Mesenchymal stem cell (in vitro differentiated cells and primary cell): ENCODE measurements at regions not wholly inside any gene's neighbourhood (a gene's known extent, or its start where the extent isn't known, plus 50 kb on each side); places are given as distances from the start of the nearest gene placed in this dataset.

ENCODE experiments used
- DNase-seq: peaks from one replicate; pipeline ENCODE4 v3.0.0-alpha.2; 2013
- H2AFZ ChIP-seq: one replicate; pipeline ENCODE4 v1.6.1; 2013; ENCODE audit warnings: low read depth, mild to moderate bottlenecking, control low read depth, inconsistent platforms, low read length, moderate library complexity
- H2AK5ac ChIP-seq: 2 replicates; pipeline ENCODE4 v1.6.1; 2013; ENCODE audit warnings: low read length, moderate library complexity, mild to moderate bottlenecking, inconsistent platforms; ENCODE audit not compliant: severe bottlenecking
- H2BK120ac ChIP-seq: one replicate; pipeline ENCODE4 v1.6.1; 2013; ENCODE audit warnings: low read depth, mild to moderate bottlenecking, inconsistent platforms, low read length, moderate library complexity
- H2BK12ac ChIP-seq, 2 experiments: one replicate each; pipeline ENCODE4 v1.6.1; 2013; ENCODE audit warnings: inconsistent platforms in 2 of 2, low read length in 2 of 2, mild to moderate bottlenecking in 2 of 2, moderate library complexity in 2 of 2, control low read depth in 1 of 2
- H2BK15ac ChIP-seq: one replicate; pipeline ENCODE4 v1.6.1; 2013; ENCODE audit warnings: mild to moderate bottlenecking, low read depth, inconsistent platforms; ENCODE audit not compliant: poor library complexity, severe bottlenecking
- H2BK5ac ChIP-seq: 2 replicates; pipeline ENCODE4 v1.6.1; 2013; ENCODE audit warnings: low read depth, mild to moderate bottlenecking, low read length, control low read depth, inconsistent platforms; ENCODE audit not compliant: poor library complexity, severe bottlenecking
- H3K14ac ChIP-seq, 2 experiments: one replicate each; pipeline ENCODE4 v1.6.1; 2013; ENCODE audit warnings: inconsistent platforms in 2 of 2, low read length in 2 of 2, control low read depth in 1 of 2, mild to moderate bottlenecking in 1 of 2, moderate library complexity in 1 of 2
- H3K18ac ChIP-seq, 2 experiments: one replicate each; pipeline ENCODE4 v1.6.1; 2013; ENCODE audit warnings: inconsistent platforms in 2 of 2, low read length in 2 of 2, control low read depth in 1 of 2, low read depth in 1 of 2, mild to moderate bottlenecking in 1 of 2
- H3K23ac ChIP-seq, 2 experiments: one replicate each; pipeline ENCODE4 v1.6.1; 2013; ENCODE audit warnings: inconsistent platforms in 2 of 2, low read length in 2 of 2, mild to moderate bottlenecking in 2 of 2, moderate library complexity in 2 of 2, control low read depth in 1 of 2
- H3K27ac ChIP-seq: 2 replicates; pipeline ENCODE4 v1.5.1; 2013; ENCODE audit warnings: mild to moderate bottlenecking, moderate library complexity, low read length, control low read depth, inconsistent platforms; ENCODE audit not compliant: poor library complexity, severe bottlenecking
- H3K27me3 ChIP-seq, 2 experiments: 2 replicates each; pipeline versions ENCODE4 v1.6.1 to v1.7.0; 2013; ENCODE audit warnings: low read length in 2 of 2, mild to moderate bottlenecking in 2 of 2, moderate library complexity in 2 of 2, control low read depth in 1 of 2, inconsistent platforms in 1 of 2; ENCODE audit not compliant: control insufficient read depth in 1 of 2, insufficient read depth in 1 of 2
- H3K36me3 ChIP-seq, 2 experiments: 2 replicates each; pipeline versions ENCODE4 v1.6.1 to v1.7.0; 2013; ENCODE audit warnings: low read length in 2 of 2, control low read depth in 1 of 2, inconsistent platforms in 1 of 2, low read depth in 1 of 2, mild to moderate bottlenecking in 1 of 2; ENCODE audit not compliant: insufficient read depth in 2 of 2, control insufficient read depth in 1 of 2
- H3K4ac ChIP-seq, 2 experiments: one replicate each; pipeline ENCODE4 v1.6.1; 2013; ENCODE audit warnings: inconsistent platforms in 2 of 2, low read length in 2 of 2, mild to moderate bottlenecking in 2 of 2, moderate library complexity in 2 of 2, control low read depth in 1 of 2, low read depth in 1 of 2
- H3K4me1 ChIP-seq: 2 replicates; pipeline ENCODE4 v1.6.1; 2013; ENCODE audit warnings: low read depth, low read length, control low read depth; ENCODE audit not compliant: control insufficient read depth, insufficient read depth
- H3K4me2 ChIP-seq: 2 replicates; pipeline ENCODE4 v1.6.1; 2013; ENCODE audit warnings: low read length, mild to moderate bottlenecking, inconsistent platforms; ENCODE audit not compliant: poor library complexity, severe bottlenecking
- H3K4me3 ChIP-seq, 2 experiments: 2 replicates each; pipeline versions ENCODE4 v1.5.1 to v1.7.0; 2013; ENCODE audit warnings: low read length in 2 of 2, mild to moderate bottlenecking in 2 of 2, control low read depth in 1 of 2, low read depth in 1 of 2; ENCODE audit not compliant: insufficient read depth in 1 of 2
- H3K79me1 ChIP-seq: replicated peaks from 2 replicates; pipeline ENCODE4 v1.6.1; 2013; ENCODE audit warnings: mild to moderate bottlenecking, control low read depth, low read length, inconsistent platforms; ENCODE audit not compliant: poor library complexity, severe bottlenecking
- H3K9ac ChIP-seq: 2 replicates; pipeline ENCODE4 v1.7.0; 2013; ENCODE audit warnings: mild to moderate bottlenecking, low read length, moderate library complexity
- H3K9me3 ChIP-seq: 2 replicates; pipeline ENCODE4 v1.7.0; 2013; ENCODE audit warnings: mild to moderate bottlenecking, low read length; ENCODE audit not compliant: control insufficient read depth
- H4K8ac ChIP-seq: one replicate; pipeline ENCODE4 v1.6.1; 2013; ENCODE audit warnings: inconsistent platforms, mild to moderate bottlenecking, low read length, moderate library complexity
- H4K91ac ChIP-seq: one replicate; pipeline ENCODE4 v1.6.1; 2013; ENCODE audit warnings: mild to moderate bottlenecking, low read length, inconsistent platforms
- WGBS: methylation state at CpG from one replicate; pipeline ENCODE4 v1.1.7; 2013; ENCODE audit warnings: mixed read lengths; 5-methylcytosine and 5-hydroxymethylcytosine counted together

- H4K8ac ChIP-seq = peak overlapping the region; percentile 47
- H2BK15ac ChIP-seq = peak overlapping the region; percentile 55
- peak overlapping the region; percentile 80 for H2AK5ac ChIP-seq
- no peaks in the 10 kb centered on the region for H3K27me3 ChIP-seq
- H3K14ac ChIP-seq = peak overlapping the region in 1 of 2 experiments; percentile 63
- DNase-seq = peak; percentile 95
- H2BK120ac ChIP-seq = peak overlapping the region; percentile 68
- no peak overlapping the region for H3K4me3 ChIP-seq
- no peaks in the 10 kb centered on the region for H3K36me3 ChIP-seq
- H3K18ac ChIP-seq = peak overlapping the region; percentile 23 to 97
- H3K27ac ChIP-seq = peak overlapping the region; percentile 58
- H3K9me3 ChIP-seq = no peaks in the 10 kb centered on the region
- no peak overlapping the region for H2BK5ac ChIP-seq
- no peak overlapping the region for H3K23ac ChIP-seq
- 20% methylated on average over 7 of the region's 8 CpGs for WGBS
- peak overlapping the region; percentile 60 to 90 for H2BK12ac ChIP-seq
- no peaks in the 10 kb centered on the region for H3K79me1 ChIP-seq
- H3K4me2 ChIP-seq = no peak overlapping the region
- H3K4ac ChIP-seq = peak overlapping the region; percentile 16 to 93
- peak overlapping the region; percentile 74 for H4K91ac ChIP-seq
- peak overlapping the region; percentile 79 for H3K9ac ChIP-seq
- no peak overlapping the region for H2AFZ ChIP-seq
- H3K4me1 ChIP-seq = peaks cover 6% of the 10 kb centered on the region
Observed at GRCh38 chr5:173781816-173782670, 106.1 kb upstream of the CPEB4 start.

DNA sequence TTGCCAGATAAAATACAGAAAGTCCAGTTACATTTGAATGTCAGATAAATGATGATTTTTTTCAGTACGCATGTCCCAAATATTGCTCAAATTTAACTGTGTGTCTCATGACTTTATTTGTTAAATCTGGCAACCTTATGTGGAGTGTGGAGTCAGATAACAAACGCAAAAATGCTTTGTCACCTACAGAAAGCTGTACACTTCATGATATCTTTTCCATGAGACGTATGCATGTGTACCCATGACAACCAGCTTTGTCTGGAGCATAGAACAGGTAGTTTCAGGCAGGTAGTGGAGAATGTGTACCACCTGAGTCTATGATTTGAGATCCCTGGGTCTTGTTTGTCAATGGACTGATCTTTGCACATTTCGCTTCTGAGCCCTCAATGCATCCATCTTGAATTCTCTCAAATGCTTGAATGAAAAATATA is 105.5 kb upstream of the CPEB4 start:
- Histone ChIP-seq H3K79me1 (no peaks in the 10 kb centered on the region), H3K4ac (peak overlapping the region in 1 of 2 experiments; percentile 75), H3K9ac (peak overlapping the region; percentile 79), H2BK5ac (no peak overlapping the region), H3K27ac (no peak overlapping the region), H3K36me3 (no peaks in the 10 kb centered on the region), H3K9me3 (no peaks in the 10 kb centered on the region), H3K14ac (no peak overlapping the region), H2BK15ac (no peak overlapping the region), H3K4me1 (peaks cover 6% of the 10 kb centered on the region), H4K91ac (no peak overlapping the region), H3K23ac (no peak overlapping the region), H3K4me3 (no peak overlapping the region), H3K27me3 (no peaks in the 10 kb centered on the region), H4K8ac (peak overlapping the region; percentile 10), H3K18ac (peak overlapping the region; percentile 7 to 88), H3K4me2 (no peak overlapping the region), H2AK5ac (peak overlapping the region; percentile 57), H2BK12ac (peak overlapping the region; percentile 22 to 75), H2BK120ac (no peak overlapping the region), H2AFZ (no peak overlapping the region)
- WGBS = 87% methylated on average over 3 of the region's 4 CpGs
- no peak for DNase-seq

DNA sequence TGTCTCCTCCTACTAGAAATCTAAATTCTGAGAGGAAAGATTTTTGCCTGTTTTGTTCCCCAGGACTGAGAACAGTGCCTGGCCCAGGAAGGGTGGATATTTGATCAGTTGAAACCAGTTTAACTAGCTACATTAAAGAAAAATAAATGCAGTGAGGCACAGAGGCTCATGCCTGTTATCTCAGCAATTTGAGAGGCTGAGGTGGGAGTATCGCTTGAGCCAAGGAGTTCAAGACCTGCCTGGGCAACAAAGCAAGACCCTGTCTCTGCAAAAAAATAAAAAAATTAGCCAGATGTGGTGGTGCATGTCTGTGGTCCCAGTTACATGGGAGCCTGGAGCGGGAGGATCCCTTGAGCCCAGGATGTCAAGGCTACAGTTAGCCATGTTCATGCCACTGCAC is 104.8 kb upstream of the CPEB4 start:
- Histone ChIP-seq H3K79me1 (no peaks in the 10 kb centered on the region), H4K91ac (no peak overlapping the region), H3K18ac (peak overlapping the region in 1 of 2 experiments; percentile 48), H2BK5ac (no peak overlapping the region), H2AFZ (no peak overlapping the region), H4K8ac (no peak overlapping the region), H3K9ac (no peak overlapping the region), H2AK5ac (no peak overlapping the region), H3K36me3 (no peaks in the 10 kb centered on the region), H3K4me2 (no peak overlapping the region), H2BK12ac (peak overlapping the region in 1 of 2 experiments; percentile 48), H3K4me1 (peaks cover 7% of the 10 kb centered on the region), H3K4me3 (no peak overlapping the region), H3K23ac (no peak overlapping the region), H3K14ac (no peak overlapping the region), H3K4ac (peak overlapping the region in 1 of 2 experiments; percentile 62), H3K27ac (no peak overlapping the region), H3K27me3 (no peaks in the 10 kb centered on the region), H2BK15ac (peak overlapping the region; percentile 73), H2BK120ac (no peak overlapping the region), H3K9me3 (no peaks in the 10 kb centered on the region)
- no peak for DNase-seq
- 99% methylated on average over 2 of the region's 2 CpGs for WGBS

DNA sequence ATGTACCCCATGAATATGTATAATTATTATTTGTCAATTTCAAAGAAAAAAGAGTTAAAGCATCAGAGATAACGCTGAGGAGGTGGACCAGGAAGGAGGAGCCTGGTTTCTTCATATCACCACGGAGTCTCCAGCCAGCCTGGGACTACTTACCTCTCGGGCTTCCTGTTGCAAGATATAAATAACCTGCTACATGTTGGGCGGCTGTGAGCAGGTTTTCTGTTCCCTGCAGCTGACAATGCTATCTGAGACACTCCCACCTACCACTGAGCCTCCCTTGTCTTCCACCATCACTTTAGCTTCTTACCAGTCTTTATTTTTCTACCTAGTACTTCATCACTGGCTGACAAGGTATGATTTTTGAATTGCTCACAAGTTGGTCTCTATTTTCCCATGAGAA is 102.7 kb upstream of the CPEB4 start:
- Histone ChIP-seq H3K36me3 (no peaks in the 10 kb centered on the region), H3K79me1 (no peaks in the 10 kb centered on the region), H3K4me2 (no peak overlapping the region), H3K14ac (no peak overlapping the region), H3K23ac (no peak overlapping the region), H3K4me3 (no peak overlapping the region), H3K27ac (no peak overlapping the region), H3K4ac (no peak overlapping the region), H3K9ac (no peak overlapping the region), H2AK5ac (no peak overlapping the region), H3K4me1 (peaks cover 16% of the 10 kb centered on the region), H2AFZ (no peak overlapping the region), H2BK12ac (no peak overlapping the region), H2BK15ac (no peak overlapping the region), H3K18ac (no peak overlapping the region), H4K8ac (no peak overlapping the region), H3K9me3 (no peaks in the 10 kb centered on the region), H3K27me3 (no peaks in the 10 kb centered on the region), H2BK120ac (no peak overlapping the region), H4K91ac (no peak overlapping the region), H2BK5ac (no peak overlapping the region)
- WGBS = 85% methylated on average over 4 of the region's 4 CpGs
- no peak for DNase-seq
